ENCODE measurements at regions not wholly inside any gene's neighbourhood (a gene's known extent, or its start where the extent isn't known, plus 50 kb on each side); places are given as distances from the start of the nearest gene placed in this dataset.
"Not testable (repeated sequence)": the region's sequence is repeated elsewhere in the genome, so short reads cannot be mapped to it uniquely, and the experiment has no call there.

GRCh38 chr2:7693246-7694075 lies 776.2 kb downstream of the RNF144A start:
- DNase-seq (no peak), ATAC-seq (no peak)
- in situ Hi-C loops (cut with MboI; ENCODE audit: low sequenced_read_pairs in 4 of 4): no loop called here
- Histone ChIP-seq H3K27me3 (no peaks in the 10 kb centered on the region), H3K4me3 (no peak overlapping the region), H3K36me3 (no peaks in the 10 kb centered on the region), H3K4me1 (no peaks in the 10 kb centered on the region), H3K27ac (no peak overlapping the region), H3K9me3 (no peaks in the 10 kb centered on the region)
- intact Hi-C loops (cut with DNase I; ENCODE audit: low total_unique reads): no loop called here
- TF ChIP-seq CTCF (IDR thresholded peaks at IDR 0.05 in 4 of 5, conservative IDR thresholded peaks at IDR 0.05 in 1 of 5) (no peak), POLR2A (IDR thresholded peaks at IDR 0.05) (no peak)

- ATAC-seq (no peak), DNase-seq (no peak)
- Histone ChIP-seq H3K9me3 (no peaks in the 10 kb centered on the region), H3K4me3 (no peak overlapping the region), H3K4me1 (no peaks in the 10 kb centered on the region), H3K36me3 (no peaks in the 10 kb centered on the region), H3K27me3 (no peaks in the 10 kb centered on the region), H3K27ac (no peak overlapping the region)
- TF ChIP-seq CTCF (IDR thresholded peaks at IDR 0.05 in 4 of 5, conservative IDR thresholded peaks at IDR 0.05 in 1 of 5) (no peak), POLR2A (IDR thresholded peaks at IDR 0.05) (no peak)
- in situ Hi-C loops (cut with MboI; ENCODE audit: low sequenced_read_pairs in 4 of 4) (no loop called here), intact Hi-C loops (cut with DNase I; ENCODE audit: low total_unique reads) (no loop called here)
These were observed 777.1 kb downstream of the RNF144A start for GRCh38 chr2:7694076-7694985.

- H3K9me3 ChIP-seq; H3K36me3 ChIP-seq; DNase-seq; in situ Hi-C loops (cut with MboI; ENCODE audit: low sequenced_read_pairs in 4 of 4); H3K27ac ChIP-seq; intact Hi-C loops (cut with DNase I; ENCODE audit: low total_unique reads); H3K4me1 ChIP-seq; ATAC-seq; H3K27me3 ChIP-seq; H3K4me3 ChIP-seq: not testable (repeated sequence)
These were observed 779.3 kb downstream of the RNF144A start for GRCh38 chr2:7696556-7696955.

- DNase-seq (no peak), ATAC-seq (no peak)
- no peaks in the 10 kb centered on the region for H3K9me3 ChIP-seq
- no peak for TF ChIP-seq CTCF (IDR thresholded peaks at IDR 0.05 in 4 of 5, conservative IDR thresholded peaks at IDR 0.05 in 1 of 5)
- TF ChIP-seq POLR2A (IDR thresholded peaks at IDR 0.05): no peak
- intact Hi-C loops (cut with DNase I; ENCODE audit: low total_unique reads) (no loop called here), in situ Hi-C loops (cut with MboI; ENCODE audit: low sequenced_read_pairs in 4 of 4) (no loop called here)
- H3K36me3 ChIP-seq: no peaks in the 10 kb centered on the region
- H3K27me3 ChIP-seq: no peaks in the 10 kb centered on the region
- H3K4me3 ChIP-seq: no peak overlapping the region
- H3K27ac ChIP-seq: no peak overlapping the region
- no peaks in the 10 kb centered on the region for H3K4me1 ChIP-seq
These were observed 779.8 kb downstream of the RNF144A start for GRCh38 chr2:7697052-7697451.

- in situ Hi-C loops (cut with MboI; ENCODE audit: low sequenced_read_pairs in 4 of 4): no loop called here
- DNase-seq: no peak
- H3K27me3 ChIP-seq: no peaks in the 10 kb centered on the region
- no peaks in the 10 kb centered on the region for H3K9me3 ChIP-seq
- H3K4me3 ChIP-seq: no peak overlapping the region
- no peaks in the 10 kb centered on the region for H3K4me1 ChIP-seq
- intact Hi-C loops (cut with DNase I; ENCODE audit: low total_unique reads): no loop called here
- TF ChIP-seq CTCF (IDR thresholded peaks at IDR 0.05 in 4 of 5, conservative IDR thresholded peaks at IDR 0.05 in 1 of 5) (no peak), POLR2A (IDR thresholded peaks at IDR 0.05) (no peak)
- no peak for ATAC-seq
- H3K27ac ChIP-seq: no peak overlapping the region
- H3K36me3 ChIP-seq: no peaks in the 10 kb centered on the region
These were observed 784.6 kb downstream of the RNF144A start for GRCh38 chr2:7701791-7702190.
